HL-60 (cell line): ENCODE measurements at regions not wholly inside any gene's neighbourhood (a gene's known extent, or its start where the extent isn't known, plus 50 kb on each side); places are given as distances from the start of the nearest gene placed in this dataset.

ENCODE experiments used
- POLR2AphosphoS5 ChIP-seq: IDR thresholded peaks from 2 replicates; pipeline ENCODE4 v1.6.1; 2012; ENCODE audit warnings: low read depth
- SPI1 ChIP-seq: IDR thresholded peaks from 2 replicates; pipeline ENCODE4 v1.6.1; 2012; ENCODE audit warnings: low read depth, mild to moderate bottlenecking, borderline replicate concordance
- TF ChIP-seq, protein P1 (sequence below): IDR thresholded peaks from one replicate; pipeline ENCODE4 v1.5.1; 2011; ENCODE audit warnings: low read length, control low read depth, inconsistent platforms; ENCODE audit not compliant: insufficient read depth
- TF ChIP-seq, protein P2 (sequence below): IDR thresholded peaks from 2 replicates; pipeline ENCODE4 v1.6.1; 2012; ENCODE audit warnings: low read depth; ENCODE audit not compliant: insufficient replicate concordance

DNA sequence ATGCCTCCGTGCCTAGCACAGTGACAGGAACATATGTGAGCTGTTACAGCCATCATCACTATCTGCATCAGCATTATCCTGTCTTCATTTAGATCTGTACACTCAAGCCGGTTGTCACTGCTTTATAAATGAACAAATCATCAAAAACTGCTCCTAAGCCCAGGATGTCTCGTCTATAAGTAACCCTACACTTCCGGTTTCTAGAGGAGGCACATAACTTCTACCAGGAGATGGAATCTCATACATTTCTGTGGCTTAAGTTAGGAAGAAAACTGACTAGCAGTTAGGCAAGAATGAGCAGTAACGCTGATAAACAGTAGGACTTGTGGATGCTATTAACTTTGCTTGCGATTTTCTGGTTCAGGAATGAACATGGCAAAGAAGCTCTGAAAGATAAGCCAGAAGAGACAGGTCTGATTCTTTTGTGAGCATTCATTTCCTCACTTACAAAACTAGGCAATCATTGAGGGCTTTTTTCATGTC is 1199.2 kb downstream of the SORCS3 start:
- TF ChIP-seq, protein P1, sequence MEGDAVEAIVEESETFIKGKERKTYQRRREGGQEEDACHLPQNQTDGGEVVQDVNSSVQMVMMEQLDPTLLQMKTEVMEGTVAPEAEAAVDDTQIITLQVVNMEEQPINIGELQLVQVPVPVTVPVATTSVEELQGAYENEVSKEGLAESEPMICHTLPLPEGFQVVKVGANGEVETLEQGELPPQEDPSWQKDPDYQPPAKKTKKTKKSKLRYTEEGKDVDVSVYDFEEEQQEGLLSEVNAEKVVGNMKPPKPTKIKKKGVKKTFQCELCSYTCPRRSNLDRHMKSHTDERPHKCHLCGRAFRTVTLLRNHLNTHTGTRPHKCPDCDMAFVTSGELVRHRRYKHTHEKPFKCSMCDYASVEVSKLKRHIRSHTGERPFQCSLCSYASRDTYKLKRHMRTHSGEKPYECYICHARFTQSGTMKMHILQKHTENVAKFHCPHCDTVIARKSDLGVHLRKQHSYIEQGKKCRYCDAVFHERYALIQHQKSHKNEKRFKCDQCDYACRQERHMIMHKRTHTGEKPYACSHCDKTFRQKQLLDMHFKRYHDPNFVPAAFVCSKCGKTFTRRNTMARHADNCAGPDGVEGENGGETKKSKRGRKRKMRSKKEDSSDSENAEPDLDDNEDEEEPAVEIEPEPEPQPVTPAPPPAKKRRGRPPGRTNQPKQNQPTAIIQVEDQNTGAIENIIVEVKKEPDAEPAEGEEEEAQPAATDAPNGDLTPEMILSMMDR: no peak
- TF ChIP-seq SPI1: no peak
- no peak for TF ChIP-seq POLR2AphosphoS5
- TF ChIP-seq, protein P2, sequence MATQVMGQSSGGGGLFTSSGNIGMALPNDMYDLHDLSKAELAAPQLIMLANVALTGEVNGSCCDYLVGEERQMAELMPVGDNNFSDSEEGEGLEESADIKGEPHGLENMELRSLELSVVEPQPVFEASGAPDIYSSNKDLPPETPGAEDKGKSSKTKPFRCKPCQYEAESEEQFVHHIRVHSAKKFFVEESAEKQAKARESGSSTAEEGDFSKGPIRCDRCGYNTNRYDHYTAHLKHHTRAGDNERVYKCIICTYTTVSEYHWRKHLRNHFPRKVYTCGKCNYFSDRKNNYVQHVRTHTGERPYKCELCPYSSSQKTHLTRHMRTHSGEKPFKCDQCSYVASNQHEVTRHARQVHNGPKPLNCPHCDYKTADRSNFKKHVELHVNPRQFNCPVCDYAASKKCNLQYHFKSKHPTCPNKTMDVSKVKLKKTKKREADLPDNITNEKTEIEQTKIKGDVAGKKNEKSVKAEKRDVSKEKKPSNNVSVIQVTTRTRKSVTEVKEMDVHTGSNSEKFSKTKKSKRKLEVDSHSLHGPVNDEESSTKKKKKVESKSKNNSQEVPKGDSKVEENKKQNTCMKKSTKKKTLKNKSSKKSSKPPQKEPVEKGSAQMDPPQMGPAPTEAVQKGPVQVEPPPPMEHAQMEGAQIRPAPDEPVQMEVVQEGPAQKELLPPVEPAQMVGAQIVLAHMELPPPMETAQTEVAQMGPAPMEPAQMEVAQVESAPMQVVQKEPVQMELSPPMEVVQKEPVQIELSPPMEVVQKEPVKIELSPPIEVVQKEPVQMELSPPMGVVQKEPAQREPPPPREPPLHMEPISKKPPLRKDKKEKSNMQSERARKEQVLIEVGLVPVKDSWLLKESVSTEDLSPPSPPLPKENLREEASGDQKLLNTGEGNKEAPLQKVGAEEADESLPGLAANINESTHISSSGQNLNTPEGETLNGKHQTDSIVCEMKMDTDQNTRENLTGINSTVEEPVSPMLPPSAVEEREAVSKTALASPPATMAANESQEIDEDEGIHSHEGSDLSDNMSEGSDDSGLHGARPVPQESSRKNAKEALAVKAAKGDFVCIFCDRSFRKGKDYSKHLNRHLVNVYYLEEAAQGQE: no peak
